Keratinocyte (primary cell): ENCODE measurements at regions not wholly inside any gene's neighbourhood (a gene's known extent, or its start where the extent isn't known, plus 50 kb on each side); places are given as distances from the start of the nearest gene placed in this dataset.

Source experiments
- DNase-seq: peaks from one replicate; pipeline ENCODE4 v3.0.0-alpha.2; 2011; ENCODE audit warnings: low read depth, missing footprints, low spot score
- FAIRE-seq: peaks from 2 replicates; lab custom pipeline; 2011; peaks lifted over from hg19 to GRCh38; lab: Jason Lieb, UNC
- H2AFZ ChIP-seq: 2 replicates; pipeline ENCODE4 v1.6.0; 2012; ENCODE audit warnings: low read length, control low read depth, inconsistent platforms; ENCODE audit not compliant: control insufficient read depth
- H3K27ac ChIP-seq: 2 replicates; pipeline ENCODE4 v1.5.1; 2011; ENCODE audit warnings: low read length; ENCODE audit not compliant: control insufficient read depth, insufficient read depth
- H3K27me3 ChIP-seq: 3 replicates; pipeline ENCODE4 v1.6.0; 2011; ENCODE audit warnings: low read length; ENCODE audit not compliant: control insufficient read depth, insufficient read depth; ENCODE audit errors: extremely low read depth
- H3K36me3 ChIP-seq, 2 experiments: 2 replicates in 1 of 2; 3 replicates in 1 of 2; pipeline ENCODE4 v1.5.1; 2011; ENCODE audit warnings: low read length in 2 of 2, mild to moderate bottlenecking in 1 of 2; ENCODE audit not compliant: control insufficient read depth in 2 of 2, insufficient read depth in 2 of 2; ENCODE audit errors: extremely low read depth in 1 of 2
- H3K4me1 ChIP-seq: 3 replicates; pipeline ENCODE4 v1.5.1; 2011; ENCODE audit warnings: low read length; ENCODE audit not compliant: control insufficient read depth, insufficient read depth; ENCODE audit errors: extremely low read depth
- H3K4me2 ChIP-seq: 3 replicates; pipeline ENCODE4 v1.6.0; 2011; ENCODE audit warnings: low read depth, low read length; ENCODE audit not compliant: control insufficient read depth, insufficient read depth; ENCODE audit errors: extremely low read depth
- H3K4me3 ChIP-seq, 3 experiments: fragments of 200-600 bp in 1 of 3; sonication (generic) in 1 of 3; 2 replicates in 2 of 3; 3 replicates in 1 of 3; pipeline ENCODE4 v1.5.1; 2011 to 2016; ENCODE audit warnings: low read length in 3 of 3, mild to moderate bottlenecking in 3 of 3, control low read depth in 2 of 3, inconsistent platforms in 1 of 3, low read depth in 1 of 3, mixed read lengths in 1 of 3, mixed run types in 1 of 3, moderate library complexity in 1 of 3; ENCODE audit not compliant: control insufficient read depth in 2 of 3, insufficient read depth in 2 of 3; ENCODE audit errors: extremely low read depth in 1 of 3
- H3K79me2 ChIP-seq: 2 replicates; pipeline ENCODE4 v1.6.0; 2012; ENCODE audit warnings: low read length; ENCODE audit not compliant: control insufficient read depth, insufficient read depth
- H3K9ac ChIP-seq: 3 replicates; pipeline ENCODE4 v1.6.0; 2011; ENCODE audit warnings: low read length; ENCODE audit not compliant: control insufficient read depth, insufficient read depth; ENCODE audit errors: extremely low read depth
- H3K9me1 ChIP-seq: 3 replicates; pipeline ENCODE4 v1.6.0; 2011; ENCODE audit warnings: low read length; ENCODE audit not compliant: control insufficient read depth, insufficient read depth; ENCODE audit errors: extremely low read depth
- H3K9me3 ChIP-seq: 2 replicates; pipeline ENCODE4 v1.5.1; 2012; ENCODE audit warnings: low read depth, low read length; ENCODE audit not compliant: control insufficient read depth
- H4K20me1 ChIP-seq: 3 replicates; pipeline ENCODE4 v1.6.0; 2011; ENCODE audit warnings: low read length; ENCODE audit not compliant: control insufficient read depth, insufficient read depth; ENCODE audit errors: extremely low read depth
- EZH2 ChIP-seq: IDR thresholded peaks from one replicate; pipeline ENCODE4 v1.6.1; 2012; ENCODE audit warnings: inconsistent platforms, mild to moderate bottlenecking, low read length, moderate library complexity
- dilution Hi-C: fragments of 300-500 bp; cut with MboI; formaldehyde crosslinking; loops from one replicate; pipeline ENCODE4 v1.7.0; 2020; ENCODE audit warnings: low sequenced_read_pairs; ENCODE audit not compliant: extremely low pct_ligation_motif_present
- TF ChIP-seq, protein P1 (sequence below), 3 experiments: IDR thresholded peaks in 1 of 3; conservative IDR thresholded peaks in 1 of 3; optimal IDR thresholded peaks in 1 of 3; 2 replicates in 2 of 3; 3 replicates in 1 of 3; pipeline versions ENCODE3 to v1.5.1; 2011; ENCODE audit warnings: low read length in 3 of 3, mild to moderate bottlenecking in 3 of 3, moderate library complexity in 2 of 3, control low read depth in 1 of 3, inconsistent platforms in 1 of 3; ENCODE audit not compliant: insufficient read depth in 2 of 3; ENCODE audit errors: extremely low read depth in 1 of 3

DNA sequence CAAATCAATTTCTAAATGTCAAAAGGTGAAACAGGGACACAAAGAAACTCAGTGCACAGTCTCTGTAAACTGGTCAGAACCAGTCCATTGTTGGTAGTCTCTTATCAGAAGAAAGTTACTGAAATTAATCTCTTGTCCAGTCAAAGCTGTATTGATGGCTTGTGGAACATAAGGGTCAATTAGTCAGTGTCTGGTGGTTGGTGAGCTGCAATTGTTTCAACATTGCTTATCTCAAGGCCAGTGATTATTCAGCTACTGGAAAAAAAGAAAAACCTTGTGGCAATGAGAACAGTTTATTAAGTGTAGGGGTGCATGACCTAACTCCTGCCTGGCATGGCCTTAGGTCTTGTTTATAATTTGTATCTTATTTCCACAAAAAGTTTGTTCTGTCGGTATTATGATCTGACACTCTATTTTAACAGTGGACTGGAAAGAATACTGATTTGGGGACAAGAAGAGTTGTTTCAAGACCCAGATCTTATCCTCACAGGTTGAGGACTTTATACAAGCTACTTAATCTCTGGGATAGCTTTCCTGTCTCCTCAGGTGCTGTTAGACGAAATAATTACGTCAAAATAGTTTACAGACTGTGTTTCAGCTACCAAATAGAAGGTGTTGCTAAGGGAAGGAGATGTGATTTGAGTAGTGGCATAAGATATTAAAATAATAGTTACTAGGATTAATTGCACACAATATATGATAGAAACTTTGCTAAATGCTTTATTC is 520.0 kb upstream of the IRAK1BP1 start:
- Histone ChIP-seq H3K4me3 (no peak overlapping the region), H3K9me3 (no peaks in the 10 kb centered on the region), H3K79me2 (no peaks in the 10 kb centered on the region), H3K27me3 (no peaks in the 10 kb centered on the region), H3K4me1 (no peaks in the 10 kb centered on the region), H3K4me2 (no peak overlapping the region), H4K20me1 (no peaks in the 10 kb centered on the region), H3K36me3 (no peaks in the 10 kb centered on the region), H3K9ac (no peak overlapping the region), H3K9me1 (no peaks in the 10 kb centered on the region), H2AFZ (no peak overlapping the region), H3K27ac (no peak overlapping the region)
- no peak for DNase-seq
- TF ChIP-seq, protein P1, sequence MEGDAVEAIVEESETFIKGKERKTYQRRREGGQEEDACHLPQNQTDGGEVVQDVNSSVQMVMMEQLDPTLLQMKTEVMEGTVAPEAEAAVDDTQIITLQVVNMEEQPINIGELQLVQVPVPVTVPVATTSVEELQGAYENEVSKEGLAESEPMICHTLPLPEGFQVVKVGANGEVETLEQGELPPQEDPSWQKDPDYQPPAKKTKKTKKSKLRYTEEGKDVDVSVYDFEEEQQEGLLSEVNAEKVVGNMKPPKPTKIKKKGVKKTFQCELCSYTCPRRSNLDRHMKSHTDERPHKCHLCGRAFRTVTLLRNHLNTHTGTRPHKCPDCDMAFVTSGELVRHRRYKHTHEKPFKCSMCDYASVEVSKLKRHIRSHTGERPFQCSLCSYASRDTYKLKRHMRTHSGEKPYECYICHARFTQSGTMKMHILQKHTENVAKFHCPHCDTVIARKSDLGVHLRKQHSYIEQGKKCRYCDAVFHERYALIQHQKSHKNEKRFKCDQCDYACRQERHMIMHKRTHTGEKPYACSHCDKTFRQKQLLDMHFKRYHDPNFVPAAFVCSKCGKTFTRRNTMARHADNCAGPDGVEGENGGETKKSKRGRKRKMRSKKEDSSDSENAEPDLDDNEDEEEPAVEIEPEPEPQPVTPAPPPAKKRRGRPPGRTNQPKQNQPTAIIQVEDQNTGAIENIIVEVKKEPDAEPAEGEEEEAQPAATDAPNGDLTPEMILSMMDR (optimal IDR thresholded peaks at IDR 0.05 in 1 of 3, IDR thresholded peaks at IDR 0.05 in 1 of 3, conservative IDR thresholded peaks at IDR 0.05 in 1 of 3; ENCODE audit: extremely low read depth in 1 of 3, insufficient read depth in 2 of 3, low read length in 3 of 3) = no peak
- TF ChIP-seq EZH2 = no peak
- no peak for FAIRE-seq
- dilution Hi-C loops = no loop called here

GRCh38 chr6:78353040-78353439 is 514.3 kb upstream of the IRAK1BP1 start:
- Histone ChIP-seq H3K27me3 (no peaks in the 10 kb centered on the region), H3K36me3 (no peaks in the 10 kb centered on the region), H3K4me1 (no peaks in the 10 kb centered on the region), H3K9me3 (no peaks in the 10 kb centered on the region), H2AFZ (no peak overlapping the region), H4K20me1 (no peaks in the 10 kb centered on the region), H3K9me1 (no peaks in the 10 kb centered on the region), H3K27ac (no peak overlapping the region), H3K79me2 (no peaks in the 10 kb centered on the region), H3K9ac (no peak overlapping the region), H3K4me3 (no peak overlapping the region), H3K4me2 (no peak overlapping the region)
- DNase-seq (no peak), FAIRE-seq (no peak)
- TF ChIP-seq, protein P1 (optimal IDR thresholded peaks at IDR 0.05 in 1 of 3, IDR thresholded peaks at IDR 0.05 in 1 of 3, conservative IDR thresholded peaks at IDR 0.05 in 1 of 3; ENCODE audit: extremely low read depth in 1 of 3, insufficient read depth in 2 of 3, low read length in 3 of 3) = no peak
- TF ChIP-seq EZH2 = no peak
- dilution Hi-C loops = no loop called here
